Nephron (organoid): ENCODE measurements at regions not wholly inside any gene's neighbourhood (a gene's known extent, or its start where the extent isn't known, plus 50 kb on each side); places are given as distances from the start of the nearest gene placed in this dataset.
"Not testable (repeated sequence)": the region's sequence is repeated elsewhere in the genome, so short reads cannot be mapped to it uniquely, and the experiment has no call there.

ENCODE experiments used
- H3K27ac Mint-ChIP-seq, 3 experiments: 2 replicates each; pipeline ENCODE4 v1.8.0; 2020; ENCODE audit warnings: mixed read lengths in 3 of 3, mild to moderate bottlenecking in 2 of 3, moderate library complexity in 1 of 3
- H3K27me3 Mint-ChIP-seq: 2 replicates; pipeline ENCODE4 v1.8.0; 2021; ENCODE audit warnings: low read depth, mild to moderate bottlenecking, moderate library complexity, mixed read lengths
- H3K36me3 Mint-ChIP-seq: 2 replicates; pipeline ENCODE4 v1.8.0; 2020; ENCODE audit warnings: low read depth, mixed read lengths
- H3K4me1 Mint-ChIP-seq: 2 replicates; pipeline ENCODE4 v1.8.0; 2020; ENCODE audit warnings: mixed read lengths
- H3K4me3 Mint-ChIP-seq, 3 experiments: 2 replicates each; pipeline ENCODE4 v1.8.0; 2020; ENCODE audit warnings: mild to moderate bottlenecking in 3 of 3, mixed read lengths in 3 of 3, moderate library complexity in 2 of 3
- H3K9me3 Mint-ChIP-seq: 2 replicates; pipeline ENCODE4 v1.8.0; 2020; ENCODE audit warnings: mixed read lengths
- TF ChIP-seq, protein P1 (sequence below), 3 experiments: fragments of 200-600 bp; sonication (generic); IDR thresholded peaks; one replicate each; pipeline ENCODE4 v1.5.0; 2021; ENCODE audit warnings: antibody characterized with exemption in 3 of 3; ENCODE audit not compliant: unreplicated experiment in 3 of 3

DNA sequence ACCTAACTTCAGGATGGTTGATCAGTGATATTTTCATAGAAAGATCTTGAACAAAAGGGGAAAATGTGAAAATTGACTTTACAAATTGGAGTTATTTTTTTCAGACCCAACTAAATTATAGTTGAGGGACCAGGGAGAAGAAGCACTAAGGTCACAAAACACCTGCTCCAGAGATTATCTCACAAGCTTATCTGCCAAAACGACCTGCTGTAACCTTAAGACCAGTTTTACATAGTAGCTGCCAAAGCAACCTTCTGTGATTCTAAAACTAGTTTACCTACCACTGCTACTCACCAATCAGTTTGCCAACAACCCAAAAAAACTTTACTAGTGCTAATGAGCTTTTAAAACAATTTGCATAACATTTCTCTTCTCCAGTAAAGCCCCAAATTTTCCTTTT is 972.1 kb downstream of the C4orf33 start:
- Mint-ChIP-seq H3K36me3 (no peaks in the 10 kb centered on the region), H3K27me3 (no peaks in the 10 kb centered on the region), H3K4me1 (no peaks in the 10 kb centered on the region), H3K9me3 (no peaks in the 10 kb centered on the region), H3K27ac (no peak overlapping the region), H3K4me3 (no peak overlapping the region)
- TF ChIP-seq, protein P1, sequence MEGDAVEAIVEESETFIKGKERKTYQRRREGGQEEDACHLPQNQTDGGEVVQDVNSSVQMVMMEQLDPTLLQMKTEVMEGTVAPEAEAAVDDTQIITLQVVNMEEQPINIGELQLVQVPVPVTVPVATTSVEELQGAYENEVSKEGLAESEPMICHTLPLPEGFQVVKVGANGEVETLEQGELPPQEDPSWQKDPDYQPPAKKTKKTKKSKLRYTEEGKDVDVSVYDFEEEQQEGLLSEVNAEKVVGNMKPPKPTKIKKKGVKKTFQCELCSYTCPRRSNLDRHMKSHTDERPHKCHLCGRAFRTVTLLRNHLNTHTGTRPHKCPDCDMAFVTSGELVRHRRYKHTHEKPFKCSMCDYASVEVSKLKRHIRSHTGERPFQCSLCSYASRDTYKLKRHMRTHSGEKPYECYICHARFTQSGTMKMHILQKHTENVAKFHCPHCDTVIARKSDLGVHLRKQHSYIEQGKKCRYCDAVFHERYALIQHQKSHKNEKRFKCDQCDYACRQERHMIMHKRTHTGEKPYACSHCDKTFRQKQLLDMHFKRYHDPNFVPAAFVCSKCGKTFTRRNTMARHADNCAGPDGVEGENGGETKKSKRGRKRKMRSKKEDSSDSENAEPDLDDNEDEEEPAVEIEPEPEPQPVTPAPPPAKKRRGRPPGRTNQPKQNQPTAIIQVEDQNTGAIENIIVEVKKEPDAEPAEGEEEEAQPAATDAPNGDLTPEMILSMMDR (IDR thresholded peaks at IDR 0.05; ENCODE audit: unreplicated experiment in 3 of 3): no peak

GRCh38 chr4:130071746-130072145 is 975.8 kb downstream of the C4orf33 start:
- H3K9me3 Mint-ChIP-seq: no peaks in the 10 kb centered on the region
- H3K36me3 Mint-ChIP-seq: no peaks in the 10 kb centered on the region
- TF ChIP-seq, protein P1 (IDR thresholded peaks at IDR 0.05; ENCODE audit: unreplicated experiment in 3 of 3): no peak
- no peaks in the 10 kb centered on the region for H3K27me3 Mint-ChIP-seq
- H3K4me1 Mint-ChIP-seq: no peaks in the 10 kb centered on the region
- no peak overlapping the region for H3K4me3 Mint-ChIP-seq
- H3K27ac Mint-ChIP-seq: no peak overlapping the region

DNA sequence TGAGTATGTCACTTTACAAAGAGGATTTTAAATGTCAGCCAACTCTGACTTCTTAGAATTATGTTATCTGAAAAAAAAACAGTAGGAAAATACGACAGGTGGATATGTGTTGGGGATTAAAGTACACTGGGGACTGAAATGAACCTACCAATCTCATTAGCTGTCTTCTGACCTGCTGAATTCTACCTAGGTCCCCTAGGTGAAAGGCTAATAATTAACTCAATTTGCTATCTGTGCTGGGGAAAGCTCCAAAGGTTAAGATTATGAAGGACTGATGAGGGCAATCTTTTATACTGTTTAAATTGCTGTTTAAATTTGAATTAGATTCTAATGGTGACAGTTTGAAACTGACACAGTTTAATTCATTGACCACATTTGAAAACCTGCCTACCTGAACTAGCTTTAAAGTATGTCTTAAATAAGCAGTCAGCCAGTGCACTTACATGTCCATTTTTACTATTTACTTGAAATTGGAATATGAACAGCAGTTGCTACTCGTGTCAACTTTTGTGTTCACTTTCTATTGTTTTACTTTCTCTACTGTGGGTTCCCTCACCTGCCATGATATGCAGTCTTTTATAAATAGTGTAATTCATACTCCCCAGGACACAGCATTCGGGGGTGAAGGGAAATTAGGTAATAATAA is 977.3 kb downstream of the C4orf33 start:
- Mint-ChIP-seq H3K4me3 (no peak overlapping the region), H3K36me3 (no peaks in the 10 kb centered on the region), H3K4me1 (peaks cover 4% of the 10 kb centered on the region), H3K27ac (peak overlapping the region in 1 of 3 experiments; percentile 61), H3K27me3 (no peaks in the 10 kb centered on the region), H3K9me3 (no peaks in the 10 kb centered on the region)
- TF ChIP-seq, protein P1 (IDR thresholded peaks at IDR 0.05; ENCODE audit: unreplicated experiment in 3 of 3): no peak

- TF ChIP-seq, protein P1 (IDR thresholded peaks at IDR 0.05; ENCODE audit: unreplicated experiment in 3 of 3): no peak
- no peaks in the 10 kb centered on the region for H3K27me3 Mint-ChIP-seq
- H3K4me3 Mint-ChIP-seq: no peak overlapping the region
- no peaks in the 10 kb centered on the region for H3K36me3 Mint-ChIP-seq
- no peaks in the 10 kb centered on the region for H3K9me3 Mint-ChIP-seq
- no peak overlapping the region for H3K27ac Mint-ChIP-seq
- H3K4me1 Mint-ChIP-seq: peaks cover 4% of the 10 kb centered on the region
These were observed 978.1 kb downstream of the C4orf33 start for GRCh38 chr4:130074096-130074495.

DNA sequence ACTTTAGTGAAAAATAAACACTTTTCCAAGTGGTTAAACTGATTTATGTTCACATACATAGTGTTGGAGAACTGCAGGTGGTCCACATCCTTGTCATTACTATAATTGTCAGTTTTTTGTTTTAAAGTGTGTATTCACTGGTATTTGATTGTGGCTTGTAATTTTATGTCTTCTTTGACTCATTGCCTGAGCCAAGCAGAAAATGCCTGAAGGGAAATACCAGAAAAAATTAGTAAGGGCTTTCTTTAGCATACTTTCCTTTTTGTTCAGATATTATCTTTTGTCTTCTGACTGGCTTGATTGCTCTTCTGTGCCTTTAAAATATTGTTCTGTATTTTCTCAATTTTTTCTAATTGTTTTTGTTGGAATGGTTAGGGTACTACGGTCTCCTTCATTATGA is 981.3 kb downstream of the C4orf33 start:
- TF ChIP-seq, protein P1 (IDR thresholded peaks at IDR 0.05; ENCODE audit: unreplicated experiment in 3 of 3): no peak
- Mint-ChIP-seq H3K4me3 (no peak overlapping the region), H3K4me1 (peaks cover 4% of the 10 kb centered on the region), H3K27ac (peak overlapping the region; percentile 17 to 23 (median 18)), H3K27me3 (peaks cover 4% of the 10 kb centered on the region), H3K9me3 (no peaks in the 10 kb centered on the region), H3K36me3 (no peaks in the 10 kb centered on the region)

DNA sequence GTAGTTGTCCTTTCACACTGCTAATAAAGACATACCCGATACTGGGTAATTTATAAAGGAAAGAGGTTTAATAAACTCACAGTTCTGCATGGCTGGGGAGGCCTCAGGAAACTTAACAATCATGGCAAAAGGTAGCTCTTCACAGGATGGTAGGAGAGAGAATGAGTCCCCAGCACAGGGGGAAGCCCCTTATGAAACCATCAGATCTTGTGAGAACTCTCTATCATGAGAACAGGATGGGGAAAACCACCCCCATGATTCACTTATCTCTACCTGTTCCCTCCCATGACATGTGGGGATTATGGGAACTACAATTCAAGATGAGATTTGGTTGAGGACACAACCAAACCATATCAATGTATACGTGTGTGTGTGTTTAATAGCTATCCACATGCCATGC is 983.1 kb downstream of the C4orf33 start:
- H3K27me3 Mint-ChIP-seq, H3K4me3 Mint-ChIP-seq, H3K4me1 Mint-ChIP-seq, H3K27ac Mint-ChIP-seq, H3K9me3 Mint-ChIP-seq, H3K36me3 Mint-ChIP-seq: not testable (repeated sequence)
